ENCODE measurements at regions not wholly inside any gene's neighbourhood (a gene's known extent, or its start where the extent isn't known, plus 50 kb on each side); places are given as distances from the start of the nearest gene placed in this dataset.

GRCh38 chr14:94966344-94966743 lies 191.0 kb downstream of the DICER1 start:
- Histone ChIP-seq H3K27me3 (no peaks in the 10 kb centered on the region), H3K9ac (no peak overlapping the region), H3K4me3 (no peak overlapping the region), H3K79me2 (ENCODE audit: low read depth) (no peaks in the 10 kb centered on the region), H3K36me3 (no peaks in the 10 kb centered on the region), H3K4me1 (no peaks in the 10 kb centered on the region), H4K20me1 (ENCODE audit: low read depth) (no peaks in the 10 kb centered on the region), H2AFZ (replicated peaks) (no peak overlapping the region), H3K4me2 (no peak overlapping the region), H3K9me3 (ENCODE audit: low read depth) (no peaks in the 10 kb centered on the region), H3F3A (ENCODE audit: low read depth) (no peaks in the 10 kb centered on the region), H3K27ac (no peak overlapping the region)
- no peak overlapping the region for H3K4me3 Mint-ChIP-seq
- no peaks in the 10 kb centered on the region for H3K9me3 Mint-ChIP-seq
- H3K36me3 Mint-ChIP-seq = no peaks in the 10 kb centered on the region
- no peaks in the 10 kb centered on the region for H3K4me1 Mint-ChIP-seq
- TF ChIP-seq, protein P1, sequence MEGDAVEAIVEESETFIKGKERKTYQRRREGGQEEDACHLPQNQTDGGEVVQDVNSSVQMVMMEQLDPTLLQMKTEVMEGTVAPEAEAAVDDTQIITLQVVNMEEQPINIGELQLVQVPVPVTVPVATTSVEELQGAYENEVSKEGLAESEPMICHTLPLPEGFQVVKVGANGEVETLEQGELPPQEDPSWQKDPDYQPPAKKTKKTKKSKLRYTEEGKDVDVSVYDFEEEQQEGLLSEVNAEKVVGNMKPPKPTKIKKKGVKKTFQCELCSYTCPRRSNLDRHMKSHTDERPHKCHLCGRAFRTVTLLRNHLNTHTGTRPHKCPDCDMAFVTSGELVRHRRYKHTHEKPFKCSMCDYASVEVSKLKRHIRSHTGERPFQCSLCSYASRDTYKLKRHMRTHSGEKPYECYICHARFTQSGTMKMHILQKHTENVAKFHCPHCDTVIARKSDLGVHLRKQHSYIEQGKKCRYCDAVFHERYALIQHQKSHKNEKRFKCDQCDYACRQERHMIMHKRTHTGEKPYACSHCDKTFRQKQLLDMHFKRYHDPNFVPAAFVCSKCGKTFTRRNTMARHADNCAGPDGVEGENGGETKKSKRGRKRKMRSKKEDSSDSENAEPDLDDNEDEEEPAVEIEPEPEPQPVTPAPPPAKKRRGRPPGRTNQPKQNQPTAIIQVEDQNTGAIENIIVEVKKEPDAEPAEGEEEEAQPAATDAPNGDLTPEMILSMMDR (IDR thresholded peaks at IDR 0.05) = no peak
- TF ChIP-seq EZH2phosphoT487 (IDR thresholded peaks at IDR 0.05) = no peak
- no peak for TF ChIP-seq EZH2 (IDR thresholded peaks at IDR 0.05)
- DNase-seq (ENCODE audit: low spot score) = no peak
- H3K27me3 Mint-ChIP-seq (ENCODE audit: insufficient read depth, low read depth) = peaks cover 4% of the 10 kb centered on the region
- no peak overlapping the region for H3K27ac Mint-ChIP-seq

DNA sequence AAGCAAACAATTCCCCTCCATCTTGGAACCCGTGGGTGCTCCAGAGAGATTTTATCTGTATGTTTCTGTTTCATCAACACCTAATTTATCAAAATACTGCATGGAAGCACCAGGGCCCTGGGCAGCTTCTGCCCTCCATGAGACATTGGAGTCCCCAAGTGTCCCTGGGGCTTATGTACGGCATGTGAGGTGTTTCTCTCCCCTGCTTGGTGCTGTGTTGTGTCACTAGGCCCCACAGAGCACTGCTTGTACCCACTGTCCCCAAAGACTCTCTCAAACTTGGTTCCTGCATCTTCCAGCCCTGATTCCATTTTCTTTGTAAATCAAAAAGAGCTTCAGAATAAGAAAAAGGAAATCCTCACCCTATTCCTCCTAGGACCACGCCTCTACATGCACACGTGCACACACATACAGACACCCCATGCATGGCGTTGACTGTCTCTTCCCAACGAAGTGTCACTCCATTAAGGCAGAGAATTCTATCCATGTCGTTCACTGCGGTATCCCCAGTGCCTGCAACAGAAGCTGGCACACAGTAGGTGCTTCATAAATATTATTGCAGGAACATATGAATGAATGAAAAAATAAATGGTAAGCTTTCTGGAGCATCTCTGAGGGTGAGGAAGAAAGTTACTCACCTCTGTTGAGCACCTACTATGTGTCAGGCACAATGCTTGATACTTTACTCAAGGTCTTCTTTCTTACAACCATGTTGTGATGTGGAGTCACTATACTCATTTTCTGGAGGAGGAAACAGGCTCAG lies 191.6 kb downstream of the DICER1 start:
- H3K4me3 Mint-ChIP-seq = no peak overlapping the region
- no peaks in the 10 kb centered on the region for H3K9me3 Mint-ChIP-seq
- Histone ChIP-seq H3K9me3 (ENCODE audit: low read depth) (no peaks in the 10 kb centered on the region), H3K4me3 (no peak overlapping the region), H4K20me1 (ENCODE audit: low read depth) (no peaks in the 10 kb centered on the region), H3K79me2 (ENCODE audit: low read depth) (no peaks in the 10 kb centered on the region), H3K4me1 (no peaks in the 10 kb centered on the region), H3K27ac (no peak overlapping the region), H2AFZ (replicated peaks) (no peak overlapping the region), H3F3A (ENCODE audit: low read depth) (no peaks in the 10 kb centered on the region), H3K36me3 (no peaks in the 10 kb centered on the region), H3K4me2 (no peak overlapping the region), H3K9ac (no peak overlapping the region), H3K27me3 (no peaks in the 10 kb centered on the region)
- H3K4me1 Mint-ChIP-seq = no peaks in the 10 kb centered on the region
- H3K36me3 Mint-ChIP-seq = no peaks in the 10 kb centered on the region
- no peak for DNase-seq (ENCODE audit: low spot score)
- peaks cover 2% of the 10 kb centered on the region for H3K27me3 Mint-ChIP-seq (ENCODE audit: insufficient read depth, low read depth)
- H3K27ac Mint-ChIP-seq = no peak overlapping the region
- TF ChIP-seq, protein P1 (IDR thresholded peaks at IDR 0.05) = no peak
- TF ChIP-seq EZH2phosphoT487 (IDR thresholded peaks at IDR 0.05) = no peak
- no peak for TF ChIP-seq EZH2 (IDR thresholded peaks at IDR 0.05)

GRCh38 chr14:94964931-94965330 lies 192.4 kb downstream of the DICER1 start:
- Histone ChIP-seq H4K20me1 (ENCODE audit: low read depth) (no peaks in the 10 kb centered on the region), H3K9me3 (ENCODE audit: low read depth) (no peaks in the 10 kb centered on the region), H3K9ac (no peak overlapping the region), H3K79me2 (ENCODE audit: low read depth) (no peaks in the 10 kb centered on the region), H3K36me3 (no peaks in the 10 kb centered on the region), H3K27me3 (no peaks in the 10 kb centered on the region), H3K4me3 (no peak overlapping the region), H3F3A (ENCODE audit: low read depth) (no peaks in the 10 kb centered on the region), H3K4me2 (no peak overlapping the region), H3K4me1 (no peaks in the 10 kb centered on the region), H3K27ac (no peak overlapping the region), H2AFZ (replicated peaks) (no peak overlapping the region)
- Mint-ChIP-seq H3K4me1 (no peaks in the 10 kb centered on the region), H3K27ac (no peak overlapping the region), H3K4me3 (no peak overlapping the region), H3K9me3 (no peaks in the 10 kb centered on the region), H3K27me3 (ENCODE audit: insufficient read depth, low read depth) (peaks cover 2% of the 10 kb centered on the region), H3K36me3 (no peaks in the 10 kb centered on the region)
- TF ChIP-seq EZH2phosphoT487 (IDR thresholded peaks at IDR 0.05) (no peak), EZH2 (IDR thresholded peaks at IDR 0.05) (no peak)
- TF ChIP-seq, protein P1 (IDR thresholded peaks at IDR 0.05) = no peak
- DNase-seq (ENCODE audit: low spot score) = no peak

Data from neural progenitor cell (in vitro differentiated cells).